DMS53 (cell line): ENCODE measurements at regions not wholly inside any gene's neighbourhood (a gene's known extent, or its start where the extent isn't known, plus 50 kb on each side); places are given as distances from the start of the nearest gene placed in this dataset.
"Not testable (repeated sequence)": the region's sequence is repeated elsewhere in the genome, so short reads cannot be mapped to it uniquely, and the experiment has no call there.

Experiments used
- DNase-seq: peaks from one replicate; lab custom pipeline; 2025; lab: John Stamatoyannopoulos, UW

DNA sequence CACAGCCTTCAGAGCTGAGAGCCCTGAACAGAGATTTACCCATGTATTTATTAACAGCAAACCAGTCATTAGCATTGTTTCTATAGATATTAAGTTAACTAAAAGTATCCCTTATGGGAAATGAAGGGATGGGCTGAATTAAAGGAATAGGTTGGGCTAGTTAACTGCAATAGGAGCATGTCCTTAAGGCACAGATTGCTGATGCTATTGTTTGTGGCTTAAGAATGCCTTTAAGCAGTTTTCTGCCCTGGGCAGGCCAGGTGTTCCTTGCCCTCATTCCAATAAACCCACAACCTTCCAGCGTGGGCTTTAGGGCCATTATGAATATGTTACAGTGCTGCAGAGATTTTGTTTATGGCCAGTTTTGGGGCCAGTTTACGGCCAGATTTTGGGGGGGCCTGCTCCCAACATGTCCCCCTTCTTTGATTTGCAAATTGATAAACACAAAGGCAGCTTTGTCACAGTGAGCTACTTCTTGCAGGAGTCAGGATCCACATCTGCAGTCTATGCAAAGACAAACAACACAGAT lies 61.2 kb upstream of the FMNL2 start:
- not testable (repeated sequence) for DNase-seq

DNA sequence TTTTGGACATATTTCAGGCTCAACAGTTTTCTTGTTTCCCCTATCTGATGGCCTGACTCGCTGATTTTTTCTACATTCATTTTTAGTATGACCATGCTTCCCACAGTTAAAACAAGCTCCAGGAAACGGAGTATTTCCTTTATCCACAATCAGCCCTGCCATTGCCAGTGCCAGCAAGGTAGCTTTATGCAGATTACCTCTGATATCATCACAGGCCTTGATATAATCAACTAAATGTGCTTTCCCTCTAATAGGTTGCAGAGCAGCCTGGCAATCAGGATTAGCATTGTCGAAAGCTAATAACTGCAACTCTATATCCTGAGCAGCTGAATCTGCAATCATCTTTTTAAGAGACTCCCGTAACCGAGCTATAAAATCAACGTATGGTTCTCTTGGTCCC lies 57.1 kb upstream of the FMNL2 start:
- not testable (repeated sequence) for DNase-seq

DNA sequence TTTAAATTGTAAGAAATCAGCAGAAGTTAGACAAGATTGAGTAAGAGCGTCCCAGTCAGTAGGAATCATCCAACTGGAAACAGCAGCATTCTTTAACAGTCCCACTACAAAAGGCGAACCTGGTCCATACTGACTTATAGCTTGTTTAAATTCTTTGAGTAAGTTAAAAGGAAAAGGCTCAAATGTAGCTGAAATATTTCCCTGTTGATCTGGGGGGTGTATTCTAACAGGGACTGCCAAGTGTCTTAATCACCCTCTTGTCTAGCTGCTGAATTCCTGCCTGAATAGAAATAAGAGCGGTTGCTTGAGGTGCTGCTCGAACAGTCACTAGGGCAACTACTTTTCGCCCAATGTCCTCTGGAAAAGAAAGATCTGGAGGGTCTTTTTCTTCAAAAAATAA lies 56.4 kb upstream of the FMNL2 start:
- DNase-seq: no peak

DNA sequence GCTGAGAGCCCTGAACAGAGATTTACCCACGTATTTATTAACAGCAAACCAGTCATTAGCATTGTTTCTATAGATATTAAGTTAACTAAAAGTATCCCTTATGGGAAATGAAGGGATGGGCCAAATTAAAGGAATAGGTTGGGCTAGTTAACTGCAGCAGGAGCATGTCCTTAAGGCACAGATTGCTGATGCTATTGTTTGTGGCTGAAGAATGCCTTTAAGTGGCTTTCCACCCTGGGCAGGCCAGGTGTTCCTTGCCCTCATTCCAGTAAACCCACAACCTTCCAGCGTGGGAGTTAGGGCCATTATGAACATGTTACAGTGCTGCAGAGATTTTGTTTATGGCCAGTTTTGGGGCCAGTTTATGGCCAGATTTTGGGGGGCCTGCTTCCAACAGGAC lies 55.6 kb upstream of the FMNL2 start:
- not testable (repeated sequence) for DNase-seq

DNA sequence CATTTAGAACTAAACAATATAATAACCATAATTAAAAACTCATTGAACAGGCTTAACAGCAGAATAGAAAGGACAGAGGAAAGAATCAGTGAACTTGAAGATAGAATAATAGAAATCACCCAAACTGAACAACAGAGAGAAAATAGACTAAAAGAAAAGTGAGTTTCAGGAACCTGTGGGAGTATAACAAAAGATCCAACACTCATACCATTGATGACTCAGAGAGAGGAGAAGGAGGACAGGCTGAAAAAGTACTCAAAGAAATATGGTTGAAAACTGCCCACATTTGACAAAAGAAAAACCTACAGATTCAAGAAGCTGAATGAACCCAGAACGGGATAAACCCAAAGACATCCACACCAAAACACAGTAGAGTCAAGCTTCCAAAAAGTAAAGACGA lies 54.2 kb upstream of the FMNL2 start:
- no peak for DNase-seq

DNA sequence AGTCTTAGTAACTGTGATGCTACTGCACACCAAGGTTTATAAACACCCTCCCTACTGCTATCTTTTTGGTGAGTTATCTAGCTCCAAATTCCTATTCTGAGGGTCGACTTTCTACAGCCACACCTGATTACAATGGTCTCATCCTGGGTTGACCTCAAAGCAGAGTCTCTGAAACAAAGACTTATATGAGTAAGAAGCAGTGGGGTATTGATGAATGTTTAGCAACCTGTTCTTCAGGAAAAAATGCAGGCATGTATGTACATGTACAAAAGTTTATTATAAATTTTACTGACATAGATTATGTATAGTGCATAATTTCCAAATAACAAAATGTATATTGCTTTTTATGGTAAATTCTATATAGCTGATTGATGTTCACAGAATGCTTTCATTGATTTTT lies 51.6 kb upstream of the FMNL2 start:
- DNase-seq: no peak

DNA sequence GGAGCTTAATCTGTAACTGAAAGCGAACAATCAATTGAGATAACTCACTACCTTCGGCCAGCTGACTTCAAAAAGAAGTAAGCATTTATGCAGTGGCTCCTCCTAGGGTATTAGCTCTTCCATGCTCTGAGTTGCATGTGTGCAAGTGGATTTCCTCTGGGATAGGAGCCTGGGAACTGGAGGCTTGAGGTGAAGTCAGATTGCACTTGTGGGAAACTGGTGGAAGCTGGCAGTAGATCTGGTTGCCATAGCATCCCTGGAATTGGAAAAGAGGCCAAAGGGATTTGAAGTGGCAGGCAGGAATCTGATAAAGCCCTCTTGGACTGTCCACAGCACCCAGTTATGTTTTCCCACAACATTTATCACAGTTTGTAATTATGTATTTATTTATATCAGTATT lies 50.6 kb upstream of the FMNL2 start:
- peak; percentile 0 for DNase-seq
